ENCODE measurements at regions not wholly inside any gene's neighbourhood (a gene's known extent, or its start where the extent isn't known, plus 50 kb on each side); places are given as distances from the start of the nearest gene placed in this dataset.

DNA sequence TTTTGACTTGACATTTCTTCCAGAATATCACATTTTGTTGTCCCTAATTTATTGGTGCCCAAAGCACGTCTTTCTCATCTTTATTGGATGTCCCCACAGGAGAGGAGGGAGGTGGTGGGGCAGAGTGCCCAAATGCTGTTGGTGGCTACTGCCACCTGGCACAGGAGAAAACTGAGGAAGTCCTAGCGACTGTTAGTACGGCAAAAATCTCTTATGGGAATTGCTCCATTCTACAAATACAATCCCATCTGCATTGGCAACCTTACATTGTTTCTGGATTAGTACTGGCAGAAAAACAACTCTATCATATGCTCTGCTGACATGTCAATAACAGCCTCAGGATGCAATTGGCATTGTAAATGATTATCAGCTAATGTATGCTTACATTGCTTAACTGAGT, 235.4 kb upstream of the IRAK1BP1 start:
- TF ChIP-seq, protein P1, sequence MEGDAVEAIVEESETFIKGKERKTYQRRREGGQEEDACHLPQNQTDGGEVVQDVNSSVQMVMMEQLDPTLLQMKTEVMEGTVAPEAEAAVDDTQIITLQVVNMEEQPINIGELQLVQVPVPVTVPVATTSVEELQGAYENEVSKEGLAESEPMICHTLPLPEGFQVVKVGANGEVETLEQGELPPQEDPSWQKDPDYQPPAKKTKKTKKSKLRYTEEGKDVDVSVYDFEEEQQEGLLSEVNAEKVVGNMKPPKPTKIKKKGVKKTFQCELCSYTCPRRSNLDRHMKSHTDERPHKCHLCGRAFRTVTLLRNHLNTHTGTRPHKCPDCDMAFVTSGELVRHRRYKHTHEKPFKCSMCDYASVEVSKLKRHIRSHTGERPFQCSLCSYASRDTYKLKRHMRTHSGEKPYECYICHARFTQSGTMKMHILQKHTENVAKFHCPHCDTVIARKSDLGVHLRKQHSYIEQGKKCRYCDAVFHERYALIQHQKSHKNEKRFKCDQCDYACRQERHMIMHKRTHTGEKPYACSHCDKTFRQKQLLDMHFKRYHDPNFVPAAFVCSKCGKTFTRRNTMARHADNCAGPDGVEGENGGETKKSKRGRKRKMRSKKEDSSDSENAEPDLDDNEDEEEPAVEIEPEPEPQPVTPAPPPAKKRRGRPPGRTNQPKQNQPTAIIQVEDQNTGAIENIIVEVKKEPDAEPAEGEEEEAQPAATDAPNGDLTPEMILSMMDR (IDR thresholded peaks at IDR 0.05; ENCODE audit: low read depth, low read length, poor library complexity, severe bottlenecking) = no peak
- no peak for TF ChIP-seq EZH2phosphoT487 (IDR thresholded peaks at IDR 0.05; ENCODE audit: borderline replicate concordance, low read length)

All from DOHH2 (cell line).